Activated naive CD8-positive, alpha-beta T cell treated with anti-CD3 and anti-CD28 coated beads, Interleukin-2, amount 50 U/mL, for 16 hours (primary cell): ENCODE measurements at regions not wholly inside any gene's neighbourhood (a gene's known extent, or its start where the extent isn't known, plus 50 kb on each side); places are given as distances from the start of the nearest gene placed in this dataset.
"Not testable (repeated sequence)": the region's sequence is repeated elsewhere in the genome, so short reads cannot be mapped to it uniquely, and the experiment has no call there.

Experiments used
- DNase-seq: peaks from one replicate; pipeline ENCODE4 v3.0.0-alpha.2; 2020; ENCODE audit warnings: low read depth, low spot score

DNA sequence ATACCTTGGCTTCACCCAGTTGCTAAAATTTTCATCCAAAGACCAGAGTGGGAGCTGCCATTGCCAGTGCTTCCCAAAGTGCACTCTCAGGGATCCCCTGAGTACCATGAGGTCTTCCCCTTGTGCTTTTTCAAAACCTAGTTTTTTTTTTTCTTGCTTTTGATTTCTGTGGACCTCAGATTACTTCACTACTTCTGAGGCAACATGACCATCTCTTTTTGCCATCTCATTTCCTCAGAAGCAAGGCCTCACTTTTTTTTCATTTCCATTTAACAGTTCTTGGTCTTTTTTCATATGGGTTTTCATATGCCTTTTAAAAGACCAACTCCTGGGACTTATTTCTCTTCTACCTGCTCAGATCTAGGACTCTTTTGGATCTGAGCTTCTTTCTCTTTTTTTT lies 64.1 kb upstream of the MMS22L start:
- no peak for DNase-seq

DNA sequence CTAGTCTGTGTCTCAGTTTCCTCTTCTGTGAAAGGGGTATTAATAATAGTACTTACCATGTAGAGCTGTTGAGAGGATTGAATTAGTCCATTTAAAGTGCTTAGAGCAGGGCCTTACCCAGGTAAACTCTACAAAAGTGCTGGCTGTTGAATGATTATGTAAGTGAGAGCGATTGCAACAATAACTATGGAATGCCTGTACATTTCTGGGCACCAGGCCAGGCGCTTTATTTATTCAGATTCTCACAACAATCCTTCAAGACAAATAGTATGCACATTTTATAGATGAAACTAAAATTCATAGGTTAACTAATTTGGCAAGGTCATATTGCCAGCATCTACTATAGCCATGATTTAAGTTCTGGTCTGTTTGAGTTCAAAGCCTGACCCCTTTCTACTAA lies 78.3 kb upstream of the MMS22L start:
- no peak for DNase-seq

GRCh38 chr6:97364327-97364726 lies 81.3 kb upstream of the MMS22L start:
- DNase-seq = no peak

- DNase-seq = not testable (repeated sequence)
Observed at GRCh38 chr6:97382071-97382470, 99.1 kb upstream of the MMS22L start.

DNA sequence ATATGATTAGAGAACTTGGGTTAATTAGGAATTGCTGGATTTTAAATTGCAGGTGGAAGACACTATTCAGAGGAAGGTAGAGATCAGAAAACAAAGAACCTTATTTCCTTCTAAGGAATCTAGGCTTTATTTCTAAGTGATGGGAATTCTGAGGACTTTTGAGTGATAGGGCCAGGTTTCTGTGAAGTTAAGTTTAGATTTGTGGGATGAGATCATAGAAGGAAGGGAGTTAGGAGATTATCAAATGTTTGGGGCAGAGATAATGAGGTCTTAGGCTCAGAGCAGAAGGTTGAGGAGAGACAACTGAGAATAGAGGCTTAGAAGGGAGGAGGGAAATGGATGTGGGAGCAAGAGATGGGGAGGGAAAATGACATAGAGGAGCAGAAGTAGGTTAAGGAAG lies 109.7 kb upstream of the MMS22L start:
- no peak for DNase-seq

DNA sequence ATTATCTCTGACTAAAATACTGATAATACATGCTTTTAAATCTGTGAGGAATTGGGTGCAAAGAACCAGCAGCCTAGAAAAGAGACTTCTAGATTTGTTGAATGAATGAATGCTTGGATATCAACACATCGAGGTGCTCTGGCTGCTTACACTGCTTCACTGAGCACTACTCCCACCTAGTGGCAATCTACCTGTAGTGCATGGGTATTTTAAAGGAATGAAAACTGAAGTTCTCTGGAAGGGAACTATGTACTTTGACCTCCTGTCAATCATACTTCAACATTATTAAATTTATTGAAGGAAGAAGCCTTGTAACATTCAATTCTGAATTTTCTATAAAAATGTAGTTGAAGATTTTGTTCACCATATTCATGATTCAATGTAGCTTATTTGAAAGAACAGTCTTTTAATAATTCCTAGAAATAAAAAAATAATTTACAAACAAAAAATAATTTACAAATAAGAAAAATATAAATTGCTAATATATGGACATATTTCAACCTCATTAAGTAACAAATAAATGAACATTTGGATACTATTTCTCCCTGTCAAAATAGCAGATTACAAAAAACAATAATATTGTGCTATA lies 111.2 kb upstream of the MMS22L start:
- no peak for DNase-seq

- no peak for DNase-seq
Observed at GRCh38 chr6:97396880-97397279, 113.9 kb upstream of the MMS22L start.

GRCh38 chr6:97399208-97399607 lies 116.2 kb upstream of the MMS22L start:
- DNase-seq = no peak

GRCh38 chr6:97401533-97401932 lies 118.5 kb upstream of the MMS22L start:
- no peak for DNase-seq

DNA sequence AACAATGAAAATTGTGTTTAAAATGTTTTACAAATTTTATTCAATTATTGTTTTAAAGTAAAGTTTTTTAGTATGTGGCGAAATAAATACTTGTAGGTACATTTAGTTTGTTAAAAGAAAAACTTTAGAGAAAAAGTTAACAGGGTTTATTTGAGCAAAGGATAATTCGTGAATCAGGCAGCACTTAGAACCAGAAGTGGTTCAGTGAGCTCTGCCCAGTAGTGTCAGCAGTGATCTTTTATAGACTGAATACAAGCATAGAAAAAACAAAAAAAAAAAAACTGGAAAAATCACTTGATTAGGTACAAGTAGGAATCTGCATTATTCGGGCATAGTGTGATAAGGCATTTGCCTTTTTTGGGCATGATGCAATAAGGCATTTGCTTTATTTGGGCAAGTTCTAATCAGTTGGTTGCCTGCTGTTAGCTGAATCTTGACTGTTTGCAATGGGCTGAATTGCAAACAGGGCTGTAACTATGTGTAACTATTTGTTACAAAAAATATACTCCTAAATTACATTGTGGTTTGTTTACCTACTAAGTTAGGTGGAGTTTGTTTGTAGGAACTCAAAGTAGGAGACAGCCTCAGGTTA lies 122.9 kb upstream of the MMS22L start:
- no peak for DNase-seq

DNA sequence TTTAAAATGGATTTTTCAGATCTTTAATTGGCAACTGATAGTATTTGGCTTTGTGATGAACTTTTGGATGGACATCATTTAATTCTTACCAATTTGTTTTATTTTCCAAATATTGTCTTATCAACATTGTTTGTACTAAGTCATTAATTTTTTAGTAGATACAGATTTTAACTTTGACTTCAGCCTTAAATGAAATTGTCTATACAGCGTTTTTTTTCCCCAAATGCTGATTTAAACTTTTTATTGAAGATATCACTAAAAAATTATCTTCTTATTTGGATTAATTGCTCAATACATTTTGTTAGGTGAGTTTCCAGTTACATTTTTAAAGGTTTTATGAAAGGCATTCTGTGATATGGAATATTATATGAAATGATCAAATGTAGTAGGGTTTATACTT lies 123.6 kb upstream of the MMS22L start:
- no peak for DNase-seq

GRCh38 chr6:97411610-97412009 lies 128.6 kb upstream of the MMS22L start:
- no peak for DNase-seq

DNA sequence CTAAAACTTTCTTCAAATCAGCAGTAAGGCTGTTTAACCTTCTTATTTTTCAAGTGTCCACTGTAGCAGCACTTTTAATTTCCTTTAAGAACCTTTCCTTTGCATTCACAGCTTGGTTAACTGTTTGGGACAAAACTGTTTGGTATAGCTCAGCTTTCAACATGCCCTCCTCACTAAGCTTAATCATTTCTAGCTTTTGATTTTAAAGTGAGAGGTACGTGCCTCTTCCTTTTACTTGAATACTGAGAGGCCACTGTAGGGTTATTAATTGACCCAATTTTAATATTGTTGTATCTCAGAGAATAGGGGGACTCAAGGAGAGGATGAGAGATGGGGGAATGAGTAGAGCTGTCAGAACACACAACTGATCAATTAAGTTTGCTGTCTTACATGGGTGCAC lies 129.5 kb upstream of the MMS22L start:
- no peak for DNase-seq

DNA sequence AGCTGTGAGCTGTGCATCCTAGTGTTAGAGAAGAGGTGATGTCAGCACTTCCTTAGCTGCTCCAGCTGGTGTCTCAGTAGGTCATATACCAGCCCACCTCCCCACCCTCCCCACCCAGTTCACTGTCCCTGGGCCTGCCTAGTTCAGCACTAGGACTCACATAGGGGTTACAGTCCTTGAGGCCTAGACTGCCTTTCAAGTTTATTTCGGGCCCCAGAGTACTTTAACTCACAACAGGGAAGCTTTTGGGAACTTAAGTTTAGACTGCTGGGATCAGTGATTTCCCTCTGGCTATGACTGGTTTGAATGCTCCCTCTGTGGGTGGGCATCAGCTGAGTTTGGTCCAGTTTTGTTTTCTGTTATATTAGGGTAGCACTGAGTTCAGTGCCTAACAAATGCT lies 139.2 kb upstream of the MMS22L start:
- DNase-seq = no peak

DNA sequence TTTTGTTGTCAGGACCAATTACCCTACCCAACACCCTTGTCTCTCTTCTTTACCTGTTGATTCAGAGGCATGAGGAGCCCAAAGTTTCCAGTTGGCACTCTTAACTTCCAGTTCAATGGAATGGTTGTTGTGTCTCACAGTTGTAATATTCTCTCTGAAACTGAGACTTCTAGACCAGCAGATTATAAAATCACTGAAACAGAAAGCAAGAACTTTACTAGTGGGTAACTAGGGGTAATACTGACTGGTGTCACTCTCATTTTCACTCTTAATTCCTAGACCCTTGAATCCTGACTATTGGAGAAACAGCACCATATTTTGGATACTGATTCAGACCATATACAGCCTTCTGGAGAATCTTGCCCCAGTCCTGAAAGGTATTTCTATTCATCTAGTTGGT lies 140.2 kb upstream of the MMS22L start:
- no peak for DNase-seq

- no peak for DNase-seq
Observed at GRCh38 chr6:97427648-97428047, 144.6 kb upstream of the MMS22L start.

GRCh38 chr6:97437087-97437486 lies 154.1 kb upstream of the MMS22L start:
- no peak for DNase-seq

- DNase-seq = no peak
Observed at GRCh38 chr6:97438011-97438671, 155.1 kb upstream of the MMS22L start.

DNA sequence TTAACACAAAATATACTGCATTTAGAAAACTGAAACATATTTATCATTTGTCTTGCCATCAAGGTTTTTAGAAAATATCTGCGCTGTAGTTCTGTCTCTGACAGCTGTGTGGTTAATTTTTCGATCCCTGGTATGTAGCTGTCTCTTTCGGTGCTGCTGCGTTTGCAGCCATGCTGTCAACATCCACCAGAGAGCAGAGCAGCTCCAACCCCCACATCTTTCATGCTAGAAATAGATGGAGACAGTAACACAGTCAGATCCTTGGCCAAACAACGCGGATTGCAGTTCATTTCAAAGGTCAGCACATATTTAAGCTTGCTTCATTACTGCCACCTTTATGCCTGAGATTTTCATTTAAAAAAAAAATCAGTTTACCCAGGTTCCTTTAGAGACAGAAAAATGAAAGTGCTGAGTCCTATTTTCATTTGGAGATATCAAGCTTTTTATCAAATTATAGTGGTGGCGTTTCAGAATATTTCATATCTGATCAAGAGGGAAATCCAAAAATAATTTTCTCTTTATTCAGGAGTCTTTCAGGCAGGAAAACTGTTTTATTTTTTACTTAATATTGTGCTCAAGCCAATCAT lies 157.7 kb upstream of the MMS22L start:
- DNase-seq = no peak

DNA sequence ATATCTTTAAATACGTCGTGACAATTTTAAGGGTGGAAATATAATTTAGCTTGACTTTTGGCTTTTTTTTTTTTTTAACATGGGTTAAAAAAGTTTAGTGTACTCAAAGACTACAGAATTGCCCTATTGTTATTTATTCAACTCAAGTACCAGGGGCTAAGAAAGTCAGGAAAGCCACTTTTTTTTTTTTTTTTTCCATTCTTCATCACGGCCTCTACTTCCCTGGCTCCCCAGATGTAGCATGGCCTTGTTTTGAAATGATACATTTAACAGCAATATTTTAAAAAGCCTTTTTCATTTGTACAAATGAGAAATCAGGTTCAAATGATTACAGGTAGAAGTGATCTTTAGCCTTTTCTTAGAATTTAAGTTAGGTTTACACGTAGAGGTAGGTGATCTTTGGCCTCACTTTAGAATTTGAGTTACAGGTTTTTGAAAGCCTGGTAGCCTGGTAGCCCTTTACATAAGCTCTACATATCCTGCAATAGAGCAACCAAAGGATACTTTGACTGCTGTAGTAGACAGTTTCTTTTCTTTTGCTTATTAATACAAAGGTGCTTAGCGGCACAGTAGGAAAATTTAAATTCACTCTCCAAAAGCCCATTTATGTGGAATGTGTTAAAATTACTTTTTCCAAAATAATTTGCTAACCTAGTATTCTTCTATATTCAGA lies 160.5 kb upstream of the MMS22L start:
- no peak for DNase-seq

GRCh38 chr6:97445407-97445806 lies 162.4 kb upstream of the MMS22L start:
- DNase-seq = no peak

GRCh38 chr6:97449444-97449966 lies 166.5 kb upstream of the MMS22L start:
- DNase-seq = no peak
